MM.1S (cell line): ENCODE measurements at regions not wholly inside any gene's neighbourhood (a gene's known extent, or its start where the extent isn't known, plus 50 kb on each side); places are given as distances from the start of the nearest gene placed in this dataset.

Experiments used
- CTCF ChIP-seq: fragments of 300-600 bp; sonication (generic); IDR thresholded peaks from 2 replicates; pipeline ENCODE4 v1.5.1; 2016; ENCODE audit warnings: antibody characterized with exemption, low read length, mixed read lengths
- EZH2 ChIP-seq: fragments of 300-600 bp; sonication (generic); optimal IDR thresholded peaks from 2 replicates; pipeline ENCODE3; 2017; ENCODE audit warnings: low read depth, mild to moderate bottlenecking, antibody characterized with exemption, low read length, mixed read lengths
- EZH2phosphoT487 ChIP-seq: fragments of 300-600 bp; sonication (generic); IDR thresholded peaks from 2 replicates; pipeline ENCODE4 v1.6.1; 2018; ENCODE audit warnings: antibody characterized with exemption, low read length

GRCh38 chr2:144012304-144012703 lies 507.6 kb downstream of the ZEB2 start:
- TF ChIP-seq CTCF (no peak), EZH2phosphoT487 (no peak), EZH2 (no peak)
